Transverse colon (tissue), 4 donors: ENCODE measurements at regions not wholly inside any gene's neighbourhood (a gene's known extent, or its start where the extent isn't known, plus 50 kb on each side); places are given as distances from the start of the nearest gene placed in this dataset.

Source experiments
- DNase-seq: peaks from one replicate; pipeline ENCODE4 v3.0.0-alpha.2; 2019
- H3K27ac ChIP-seq, 4 donors: fragments of 200-600 bp; sonication (generic); 2 replicates each; pipeline ENCODE4 v1.5.1; 2016 to 2018; ENCODE audit warnings: inconsistent platforms in 4 of 4
- H3K27me3 ChIP-seq: fragments of 200-600 bp; sonication (generic); 2 replicates; pipeline ENCODE4 v1.5.1; 2017; ENCODE audit warnings: inconsistent platforms
- H3K36me3 ChIP-seq, 4 donors: fragments of 200-600 bp; sonication (generic); 2 replicates each; pipeline ENCODE4 v1.5.1; 2017 to 2019; ENCODE audit warnings: inconsistent platforms in 4 of 4
- H3K4me1 ChIP-seq, 4 donors: fragments of 200-600 bp; sonication (generic); 2 replicates each; pipeline ENCODE4 v1.5.1; 2017 to 2020; ENCODE audit warnings: inconsistent platforms in 4 of 4
- H3K4me3 ChIP-seq, 4 donors: fragments of 200-600 bp; sonication (generic); 1 replicate in 1 of 4; 2 replicates in 3 of 4; pipeline versions ENCODE4 v1.5.1 to v1.6.1; 2017 to 2019; ENCODE audit warnings: inconsistent platforms in 4 of 4
- H3K9me3 ChIP-seq, 2 donors: fragments of 200-600 bp; sonication (generic); 2 replicates each; pipeline ENCODE4 v1.5.1; 2017 to 2019; ENCODE audit warnings: inconsistent platforms in 2 of 2
- CTCF ChIP-seq, 5 experiments: fragments of 200-600 bp in 3 of 5; fragments of 450-650 bp in 2 of 5; sonication (generic) in 3 of 5; IDR thresholded peaks; 1 replicate in 2 of 5; 2 replicates in 3 of 5; pipeline ENCODE4 v1.5.1; 2016 to 2017; ENCODE audit warnings: antibody characterized with exemption in 5 of 5, inconsistent platforms in 3 of 5, mild to moderate bottlenecking in 2 of 5, moderate library complexity in 1 of 5
- EP300 ChIP-seq: sonication (generic); formaldehyde crosslinking; IDR thresholded peaks from one replicate; pipeline ENCODE4 v1.6.1; 2017; ENCODE audit warnings: antibody characterized with exemption, low read depth
- POLR2A ChIP-seq: fragments of 450-650 bp; IDR thresholded peaks from one replicate; pipeline ENCODE4 v1.6.1; 2016; ENCODE audit warnings: antibody characterized with exemption, mild to moderate bottlenecking, moderate library complexity
- POLR2AphosphoS5 ChIP-seq, 3 donors: sonication (generic); formaldehyde crosslinking; IDR thresholded peaks; one replicate each; pipeline ENCODE4 v1.6.1; 2016; ENCODE audit warnings: antibody characterized with exemption in 3 of 3
- WGBS, 2 donors: methylation state at CpG; one replicate each; pipeline ENCODE4 v1.1.5; 2018; ENCODE audit warnings: low coverage in 1 of 2; 5-methylcytosine and 5-hydroxymethylcytosine counted together
- in situ Hi-C, 4 donors: fragments of 200-750 bp; cut with MboI; loops; one replicate each; pipeline versions ENCODE4 v1.15.0 to v1.15.1; 2017; ENCODE audit warnings: low sequenced_read_pairs in 3 of 4, low pct_ligation_motif_present in 1 of 4, low pct_unique_long_range_greater_than_20kb in 1 of 4
- intact Hi-C: fragments of 100-400 bp; cut with DNase I; formaldehyde crosslinking; loops from one replicate; pipeline ENCODE4 v1.15.1; 2023; ENCODE audit warnings: low total_unique reads

GRCh38 chr3:168575750-168576149, 480.0 kb upstream of the GOLIM4 start:
- Histone ChIP-seq H3K4me3 (no peak overlapping the region), H3K4me1 (no peaks in the 10 kb centered on the region), H3K27ac (no peak overlapping the region), H3K27me3 (no peaks in the 10 kb centered on the region), H3K36me3 (no peaks in the 10 kb centered on the region), H3K9me3 (no peaks in the 10 kb centered on the region)
- WGBS, 2 donors, result 47 to 56% methylated on average over 2 of the region's 2 CpGs
- DNase-seq, result no peak
- intact Hi-C loops, result loop anchor here (2.0 kb wide), 1 partner anchor 67 kb away; no protein-coding TSS in a partner anchor
- TF ChIP-seq POLR2A (no peak), CTCF (IDR thresholded peaks at IDR 0.05) (no peak), EP300 (no peak), POLR2AphosphoS5 (IDR thresholded peaks at IDR 0.05) (no peak)
- in situ Hi-C loops, result no loop called here

GRCh38 chr3:168574455-168575158, 478.9 kb upstream of the GOLIM4 start:
- in situ Hi-C loops, result no loop called here
- H3K27me3 ChIP-seq, result no peaks in the 10 kb centered on the region
- TF ChIP-seq POLR2AphosphoS5 (IDR thresholded peaks at IDR 0.05), result no peak
- no peaks in the 10 kb centered on the region for H3K9me3 ChIP-seq
- no peaks in the 10 kb centered on the region for H3K36me3 ChIP-seq
- 0 to 15% methylated on average over 1 of the region's 1 CpG for WGBS, 2 donors
- intact Hi-C loops, result no loop called here
- no peak for DNase-seq
- no peak overlapping the region for H3K4me3 ChIP-seq
- H3K4me1 ChIP-seq, result no peaks in the 10 kb centered on the region
- H3K27ac ChIP-seq, result no peak overlapping the region

GRCh38 chr3:168570404-168571155, 474.9 kb upstream of the GOLIM4 start:
- in situ Hi-C loops (no loop called here), intact Hi-C loops (no loop called here)
- WGBS, 2 donors, result 67 to 79% methylated on average over 2 of the region's 2 CpGs
- Histone ChIP-seq H3K27me3 (no peaks in the 10 kb centered on the region), H3K27ac (no peak overlapping the region), H3K36me3 (no peaks in the 10 kb centered on the region), H3K4me3 (no peak overlapping the region), H3K9me3 (no peaks in the 10 kb centered on the region), H3K4me1 (no peaks in the 10 kb centered on the region)
- no peak for TF ChIP-seq CTCF (IDR thresholded peaks at IDR 0.05)
- TF ChIP-seq POLR2AphosphoS5 (IDR thresholded peaks at IDR 0.05), result no peak
- TF ChIP-seq POLR2A, result no peak
- no peak for TF ChIP-seq EP300
- DNase-seq, result no peak

- Histone ChIP-seq H3K4me1 (no peaks in the 10 kb centered on the region), H3K27me3 (no peaks in the 10 kb centered on the region), H3K4me3 (no peak overlapping the region), H3K27ac (no peak overlapping the region), H3K36me3 (no peaks in the 10 kb centered on the region), H3K9me3 (no peaks in the 10 kb centered on the region)
- in situ Hi-C loops (no loop called here), intact Hi-C loops (no loop called here)
- TF ChIP-seq POLR2A (no peak), EP300 (no peak), POLR2AphosphoS5 (IDR thresholded peaks at IDR 0.05) (no peak), CTCF (IDR thresholded peaks at IDR 0.05) (no peak)
- no peak for DNase-seq
- WGBS, 2 donors, result 80% methylated on average over 3 of the region's 3 CpGs; no CpG with 5 or more reads in 1 of the 2 donors
Observed at GRCh38 chr3:168558728-168559411, 463.1 kb upstream of the GOLIM4 start.
